ENCODE measurements at regions not wholly inside any gene's neighbourhood (a gene's known extent, or its start where the extent isn't known, plus 50 kb on each side); places are given as distances from the start of the nearest gene placed in this dataset.

GRCh38 chr5:68433526-68433922 lies 218.0 kb downstream of the PIK3R1 start:
- no peak for TF ChIP-seq CTCF (IDR thresholded peaks at IDR 0.05)
- no peak for TF ChIP-seq POLR2A (IDR thresholded peaks at IDR 0.05)
